KMS-11 (cell line): ENCODE measurements at regions not wholly inside any gene's neighbourhood (a gene's known extent, or its start where the extent isn't known, plus 50 kb on each side); places are given as distances from the start of the nearest gene placed in this dataset.

Experiments used
- H2AFZ ChIP-seq: fragments of 200-600 bp; sonication (generic); 2 replicates; pipeline ENCODE4 v1.6.1; 2016; ENCODE audit warnings: antibody characterized with exemption, mixed run types, low read depth
- H3K27ac ChIP-seq: fragments of 200-600 bp; sonication (generic); 2 replicates; pipeline ENCODE4 v1.6.1; 2016; ENCODE audit warnings: mild to moderate bottlenecking, mixed run types
- H3K27me3 ChIP-seq: fragments of 200-600 bp; sonication (generic); 2 replicates; pipeline ENCODE4 v1.6.1; 2017; ENCODE audit warnings: mild to moderate bottlenecking, low read depth, mixed run types, moderate library complexity; ENCODE audit not compliant: insufficient read depth
- H3K36me3 ChIP-seq: fragments of 200-600 bp; sonication (generic); 2 replicates; pipeline ENCODE4 v1.6.1; 2017; ENCODE audit warnings: mild to moderate bottlenecking, mixed run types; ENCODE audit not compliant: insufficient read depth
- H3K4me1 ChIP-seq: fragments of 200-600 bp; sonication (generic); 2 replicates; pipeline ENCODE4 v1.6.1; 2016; ENCODE audit warnings: mild to moderate bottlenecking, low read depth, mixed run types; ENCODE audit not compliant: poor library complexity, severe bottlenecking
- H3K4me2 ChIP-seq: fragments of 200-600 bp; sonication (generic); 2 replicates; pipeline ENCODE4 v1.7.0; 2016; ENCODE audit warnings: mild to moderate bottlenecking, mixed run types
- H3K4me3 ChIP-seq: fragments of 200-600 bp; sonication (generic); IDR thresholded peaks from 2 replicates; pipeline ENCODE4 v1.6.1; 2017; ENCODE audit warnings: low read depth, low read length, mixed read lengths; ENCODE audit not compliant: insufficient read depth
- H3K79me2 ChIP-seq: fragments of 200-600 bp; sonication (generic); 2 replicates; pipeline ENCODE4 v1.6.1; 2016; ENCODE audit warnings: low read depth, mixed run types; ENCODE audit not compliant: insufficient read depth
- H3K9ac ChIP-seq: fragments of 200-600 bp; sonication (generic); 2 replicates; pipeline ENCODE4 v1.6.1; 2016; ENCODE audit warnings: mild to moderate bottlenecking, mixed run types
- H4K20me1 ChIP-seq: fragments of 200-600 bp; sonication (generic); 2 replicates; pipeline ENCODE4 v1.6.1; 2016; ENCODE audit warnings: mild to moderate bottlenecking, mixed run types; ENCODE audit not compliant: insufficient read depth
- CTCF ChIP-seq: fragments of 200-600 bp; sonication (generic); conservative IDR thresholded peaks from 2 replicates; pipeline ENCODE4 v1.6.1; 2017; ENCODE audit warnings: low read depth, mild to moderate bottlenecking, antibody characterized with exemption, low read length, moderate library complexity, mixed read lengths

- Histone ChIP-seq H3K9ac (no peak overlapping the region), H3K4me1 (no peaks in the 10 kb centered on the region), H3K4me3 (no peak overlapping the region), H4K20me1 (no peaks in the 10 kb centered on the region), H2AFZ (no peak overlapping the region), H3K4me2 (no peak overlapping the region), H3K79me2 (no peaks in the 10 kb centered on the region), H3K27ac (no peak overlapping the region), H3K36me3 (no peaks in the 10 kb centered on the region), H3K27me3 (no peaks in the 10 kb centered on the region)
- TF ChIP-seq CTCF: no peak
Observed at GRCh38 chr20:7087803-7088202, 320.3 kb downstream of the BMP2 start.

- no peak overlapping the region for H3K4me2 ChIP-seq
- H3K4me3 ChIP-seq: no peak overlapping the region
- no peak overlapping the region for H3K27ac ChIP-seq
- H2AFZ ChIP-seq: no peak overlapping the region
- no peak for TF ChIP-seq CTCF
- H4K20me1 ChIP-seq: no peaks in the 10 kb centered on the region
- no peaks in the 10 kb centered on the region for H3K4me1 ChIP-seq
- H3K9ac ChIP-seq: no peak overlapping the region
- H3K27me3 ChIP-seq: no peaks in the 10 kb centered on the region
- no peaks in the 10 kb centered on the region for H3K79me2 ChIP-seq
- H3K36me3 ChIP-seq: no peaks in the 10 kb centered on the region
Observed at GRCh38 chr20:7090001-7090400, 322.5 kb downstream of the BMP2 start.

GRCh38 chr20:7090811-7091210 lies 323.3 kb downstream of the BMP2 start:
- TF ChIP-seq CTCF: no peak
- Histone ChIP-seq H3K4me2 (no peak overlapping the region), H3K4me3 (no peak overlapping the region), H3K9ac (no peak overlapping the region), H3K79me2 (no peaks in the 10 kb centered on the region), H3K27me3 (no peaks in the 10 kb centered on the region), H3K4me1 (no peaks in the 10 kb centered on the region), H3K36me3 (no peaks in the 10 kb centered on the region), H2AFZ (no peak overlapping the region), H4K20me1 (no peaks in the 10 kb centered on the region), H3K27ac (no peak overlapping the region)

GRCh38 chr20:7091655-7092054 lies 324.2 kb downstream of the BMP2 start:
- Histone ChIP-seq H3K4me1 (no peaks in the 10 kb centered on the region), H2AFZ (no peak overlapping the region), H3K27ac (no peak overlapping the region)

More at GRCh38 chr20:7091655-7092054, 324.2 kb downstream of the BMP2 start:
- no peaks in the 10 kb centered on the region for H4K20me1 ChIP-seq
- H3K36me3 ChIP-seq: no peaks in the 10 kb centered on the region
- H3K4me3 ChIP-seq: no peak overlapping the region
- no peaks in the 10 kb centered on the region for H3K27me3 ChIP-seq
- H3K4me2 ChIP-seq: no peak overlapping the region
- TF ChIP-seq CTCF: no peak
- no peaks in the 10 kb centered on the region for H3K79me2 ChIP-seq
- H3K9ac ChIP-seq: no peak overlapping the region
